ENCODE measurements at regions not wholly inside any gene's neighbourhood (a gene's known extent, or its start where the extent isn't known, plus 50 kb on each side); places are given as distances from the start of the nearest gene placed in this dataset.
"Not testable (repeated sequence)": the region's sequence is repeated elsewhere in the genome, so short reads cannot be mapped to it uniquely, and the experiment has no call there.

- H3K27ac Mint-ChIP-seq, result no peak overlapping the region
- H3K4me3 Mint-ChIP-seq, result no peak overlapping the region
- no peaks in the 10 kb centered on the region for H3K36me3 Mint-ChIP-seq (ENCODE audit: low read depth)
- H3K9me3 Mint-ChIP-seq, result no peaks in the 10 kb centered on the region
- H3K4me1 Mint-ChIP-seq (ENCODE audit: low read depth), result peaks cover 8% of the 10 kb centered on the region
- H3K27me3 Mint-ChIP-seq (ENCODE audit: low read depth), result peaks cover 3% of the 10 kb centered on the region
These were observed 69.1 kb upstream of the ITGB1 start for GRCh38 chr10:33027088-33027487.

- H3K36me3 Mint-ChIP-seq (ENCODE audit: low read depth), result no peaks in the 10 kb centered on the region
- H3K27ac Mint-ChIP-seq, result no peak overlapping the region
- peaks cover 3% of the 10 kb centered on the region for H3K27me3 Mint-ChIP-seq (ENCODE audit: low read depth)
- H3K4me1 Mint-ChIP-seq (ENCODE audit: low read depth), result peaks cover 8% of the 10 kb centered on the region
- no peak overlapping the region for H3K4me3 Mint-ChIP-seq
- H3K9me3 Mint-ChIP-seq, result no peaks in the 10 kb centered on the region
These were observed 68.4 kb upstream of the ITGB1 start for GRCh38 chr10:33026422-33026821.

- Mint-ChIP-seq H3K4me1 (ENCODE audit: low read depth) (peaks cover 8% of the 10 kb centered on the region), H3K27me3 (ENCODE audit: low read depth) (peaks cover 3% of the 10 kb centered on the region), H3K27ac (no peak overlapping the region), H3K4me3 (no peak overlapping the region), H3K36me3 (ENCODE audit: low read depth) (no peaks in the 10 kb centered on the region), H3K9me3 (no peaks in the 10 kb centered on the region)
These were observed 67.9 kb upstream of the ITGB1 start for GRCh38 chr10:33025910-33026309.

- peaks cover 3% of the 10 kb centered on the region for H3K27me3 Mint-ChIP-seq (ENCODE audit: low read depth)
- H3K36me3 Mint-ChIP-seq (ENCODE audit: low read depth), result no peaks in the 10 kb centered on the region
- peaks cover 8% of the 10 kb centered on the region for H3K4me1 Mint-ChIP-seq (ENCODE audit: low read depth)
- H3K4me3 Mint-ChIP-seq, result no peak overlapping the region
- H3K9me3 Mint-ChIP-seq, result no peaks in the 10 kb centered on the region
- no peak overlapping the region for H3K27ac Mint-ChIP-seq
These were observed 67.0 kb upstream of the ITGB1 start for GRCh38 chr10:33025039-33025438.

- H3K27ac Mint-ChIP-seq, result no peak overlapping the region
- peaks cover 3% of the 10 kb centered on the region for H3K27me3 Mint-ChIP-seq (ENCODE audit: low read depth)
- H3K9me3 Mint-ChIP-seq, result no peaks in the 10 kb centered on the region
- H3K4me3 Mint-ChIP-seq, result no peak overlapping the region
- peaks cover 6% of the 10 kb centered on the region for H3K4me1 Mint-ChIP-seq (ENCODE audit: low read depth)
- H3K36me3 Mint-ChIP-seq (ENCODE audit: low read depth), result no peaks in the 10 kb centered on the region
These were observed 64.7 kb upstream of the ITGB1 start for GRCh38 chr10:33022691-33023090.

- Mint-ChIP-seq H3K27me3 (ENCODE audit: low read depth) (peaks cover 3% of the 10 kb centered on the region), H3K36me3 (ENCODE audit: low read depth) (no peaks in the 10 kb centered on the region), H3K4me1 (ENCODE audit: low read depth) (peaks cover 6% of the 10 kb centered on the region), H3K27ac (no peak overlapping the region), H3K9me3 (no peaks in the 10 kb centered on the region), H3K4me3 (no peak overlapping the region)
These were observed 64.1 kb upstream of the ITGB1 start for GRCh38 chr10:33022090-33022489.

- H3K36me3 Mint-ChIP-seq (ENCODE audit: low read depth), result no peaks in the 10 kb centered on the region
- no peaks in the 10 kb centered on the region for H3K4me1 Mint-ChIP-seq (ENCODE audit: low read depth)
- H3K27ac Mint-ChIP-seq, result no peak overlapping the region
- H3K27me3 Mint-ChIP-seq (ENCODE audit: low read depth), result no peaks in the 10 kb centered on the region
- H3K9me3 Mint-ChIP-seq, result no peaks in the 10 kb centered on the region
- no peak overlapping the region for H3K4me3 Mint-ChIP-seq
These were observed 59.0 kb upstream of the ITGB1 start for GRCh38 chr10:33016988-33017387.

- Mint-ChIP-seq H3K27me3 (ENCODE audit: low read depth) (no peaks in the 10 kb centered on the region), H3K4me1 (ENCODE audit: low read depth) (no peaks in the 10 kb centered on the region), H3K27ac (no peak overlapping the region), H3K9me3 (no peaks in the 10 kb centered on the region), H3K36me3 (ENCODE audit: low read depth) (no peaks in the 10 kb centered on the region), H3K4me3 (no peak overlapping the region)
These were observed 57.9 kb upstream of the ITGB1 start for GRCh38 chr10:33015761-33016547.

- not testable (repeated sequence) for H3K4me3 Mint-ChIP-seq, H3K9me3 Mint-ChIP-seq
- H3K4me1 Mint-ChIP-seq (ENCODE audit: low read depth), result peaks cover 16% of the 10 kb centered on the region
These were observed 55.3 kb upstream of the ITGB1 start for GRCh38 chr10:33013331-33013730.

GRCh38 chr10:33012306-33012705, 54.3 kb upstream of the ITGB1 start:
- Mint-ChIP-seq H3K4me3 (no peak overlapping the region), H3K4me1 (ENCODE audit: low read depth) (peaks cover 16% of the 10 kb centered on the region), H3K9me3 (no peaks in the 10 kb centered on the region), H3K27me3 (ENCODE audit: low read depth) (no peaks in the 10 kb centered on the region), H3K36me3 (ENCODE audit: low read depth) (no peaks in the 10 kb centered on the region), H3K27ac (no peak overlapping the region)

More at GRCh38 chr10:33013331-33013730, 55.3 kb upstream of the ITGB1 start:
- H3K27me3 Mint-ChIP-seq (ENCODE audit: low read depth); H3K27ac Mint-ChIP-seq; H3K36me3 Mint-ChIP-seq (ENCODE audit: low read depth): not testable (repeated sequence)

GRCh38 chr10:33010132-33011037, 52.4 kb upstream of the ITGB1 start:
- Mint-ChIP-seq H3K27ac (no peak overlapping the region), H3K4me1 (ENCODE audit: low read depth) (peaks cover 19% of the 10 kb centered on the region), H3K4me3 (no peak overlapping the region), H3K27me3 (ENCODE audit: low read depth) (no peaks in the 10 kb centered on the region), H3K36me3 (ENCODE audit: low read depth) (no peaks in the 10 kb centered on the region), H3K9me3 (no peaks in the 10 kb centered on the region)

GRCh38 chr10:33009244-33010131, 51.5 kb upstream of the ITGB1 start:
- no peak overlapping the region for H3K27ac Mint-ChIP-seq
- H3K4me1 Mint-ChIP-seq (ENCODE audit: low read depth), result peaks cover 19% of the 10 kb centered on the region
- H3K27me3 Mint-ChIP-seq (ENCODE audit: low read depth), result no peaks in the 10 kb centered on the region
- H3K36me3 Mint-ChIP-seq (ENCODE audit: low read depth), result no peaks in the 10 kb centered on the region
- no peaks in the 10 kb centered on the region for H3K9me3 Mint-ChIP-seq
- H3K4me3 Mint-ChIP-seq, result no peak overlapping the region

GRCh38 chr10:33008499-33009243, 50.6 kb upstream of the ITGB1 start:
- Mint-ChIP-seq H3K4me1 (ENCODE audit: low read depth) (peaks cover 19% of the 10 kb centered on the region), H3K36me3 (ENCODE audit: low read depth) (no peaks in the 10 kb centered on the region), H3K9me3 (no peaks in the 10 kb centered on the region), H3K27me3 (ENCODE audit: low read depth) (no peaks in the 10 kb centered on the region), H3K27ac (no peak overlapping the region), H3K4me3 (peak overlapping the region; percentile 65)
